Endothelial cell of umbilical vein (primary cell): ENCODE measurements at regions not wholly inside any gene's neighbourhood (a gene's known extent, or its start where the extent isn't known, plus 50 kb on each side); places are given as distances from the start of the nearest gene placed in this dataset.

ENCODE experiments used
- BruUV-seq: library from RNA; stranded (reverse); fragments of 400-500 nt; replicated peaks from 2 replicates; lab custom pipeline; 2021; lab: Mats Ljungman, UMichigan
- CTCF ChIA-PET: fragments of 300-600, 350-600 bp; sonication (Branson Sonifier 250); formaldehyde crosslinking; loops from one replicate; lab custom pipeline; 2021; ENCODE audit warnings: antibody characterized with exemption, inconsistent platforms; lab: Charles Lee
- POLR2A ChIA-PET: fragments of 300-600, 350-600 bp; sonication (Branson Sonifier 250); formaldehyde crosslinking; loops from one replicate; lab custom pipeline; 2021; ENCODE audit warnings: antibody characterized with exemption, inconsistent platforms; lab: Charles Lee
- DNase-seq: peaks from one replicate; pipeline ENCODE4 v3.0.0-alpha.2; 2011; ENCODE audit warnings: low read depth, low spot score
- FAIRE-seq: peaks from 2 replicates; lab custom pipeline; 2011; peaks lifted over from hg19 to GRCh38; lab: Jason Lieb, UNC
- H2AFZ ChIP-seq: 2 replicates; pipeline ENCODE4 v1.6.0; 2012; ENCODE audit warnings: low read depth, low read length, control low read depth, inconsistent platforms
- H3K27ac ChIP-seq: 2 replicates; pipeline ENCODE4 v1.5.1; 2011; ENCODE audit warnings: low read depth, mild to moderate bottlenecking, control low read depth, low read length, moderate library complexity; ENCODE audit not compliant: insufficient read depth
- H3K27me3 ChIP-seq, 2 experiments: 2 replicates each; pipeline versions ENCODE4 v1.6.0 to v1.6.1; 2011; ENCODE audit warnings: low read length in 2 of 2, mixed read lengths in 1 of 2; ENCODE audit not compliant: control insufficient read depth in 2 of 2, insufficient read depth in 2 of 2
- H3K36me3 ChIP-seq, 2 experiments: 2 replicates in 1 of 2; 3 replicates in 1 of 2; pipeline ENCODE4 v1.5.1; 2011; ENCODE audit warnings: low read length in 2 of 2, mild to moderate bottlenecking in 1 of 2, moderate library complexity in 1 of 2; ENCODE audit not compliant: control insufficient read depth in 2 of 2, insufficient read depth in 2 of 2; ENCODE audit errors: extremely low read depth in 1 of 2
- H3K4me1 ChIP-seq: 3 replicates; pipeline ENCODE4 v1.5.1; 2011; ENCODE audit warnings: mild to moderate bottlenecking, low read length; ENCODE audit not compliant: control insufficient read depth, insufficient read depth; ENCODE audit errors: extremely low read depth
- H3K4me2 ChIP-seq: 2 replicates; pipeline ENCODE4 v1.6.1; 2011; ENCODE audit warnings: low read length, control low read depth, mixed read lengths; ENCODE audit not compliant: insufficient read depth
- H3K4me3 ChIP-seq, 3 experiments: fragments of 200-600 bp in 1 of 3; sonication (generic), shearing (Covaris generic) in 1 of 3; replicated peaks in 1 of 3; 2 replicates each; pipeline ENCODE4 v1.5.1; 2011 to 2016; ENCODE audit warnings: control low read depth in 3 of 3, low read length in 3 of 3, mild to moderate bottlenecking in 2 of 3, inconsistent platforms in 1 of 3, low read depth in 1 of 3, moderate library complexity in 1 of 3; ENCODE audit not compliant: insufficient read depth in 1 of 3
- H3K79me2 ChIP-seq: 2 replicates; pipeline ENCODE4 v1.6.0; 2012; ENCODE audit warnings: low read length, inconsistent platforms; ENCODE audit not compliant: control insufficient read depth, insufficient read depth
- H3K9ac ChIP-seq: replicated peaks from 2 replicates; pipeline ENCODE3; 2011; ENCODE audit warnings: low read length, control low read depth; ENCODE audit not compliant: insufficient read depth; ENCODE audit errors: extremely low read depth
- H3K9me1 ChIP-seq: replicated peaks from 3 replicates; pipeline ENCODE4 v1.6.0; 2011; ENCODE audit warnings: mild to moderate bottlenecking, low read length; ENCODE audit not compliant: control insufficient read depth, insufficient read depth; ENCODE audit errors: extremely low read depth
- H3K9me3 ChIP-seq: replicated peaks from 2 replicates; pipeline ENCODE4 v1.5.1; 2012; ENCODE audit warnings: low read length, inconsistent platforms; ENCODE audit not compliant: control insufficient read depth, insufficient read depth
- H4K20me1 ChIP-seq: replicated peaks from 2 replicates; pipeline ENCODE3; 2011; ENCODE audit warnings: mild to moderate bottlenecking, low read length; ENCODE audit not compliant: control insufficient read depth, insufficient read depth; ENCODE audit errors: extremely low read depth
- EZH2 ChIP-seq: IDR thresholded peaks from 2 replicates; pipeline ENCODE4 v1.6.1; 2012; ENCODE audit warnings: borderline replicate concordance, low read depth, mild to moderate bottlenecking, moderate library complexity, low read length, inconsistent platforms; ENCODE audit not compliant: severe bottlenecking
- FOS ChIP-seq: IDR thresholded peaks from 2 replicates; pipeline ENCODE4 v1.6.1; 2011; ENCODE audit warnings: mild to moderate bottlenecking, low read length, moderate library complexity, borderline replicate concordance; ENCODE audit not compliant: insufficient read depth
- JUN ChIP-seq: IDR thresholded peaks from 2 replicates; pipeline ENCODE4 v1.6.1; 2011; ENCODE audit warnings: borderline replicate concordance, low read depth; ENCODE audit not compliant: insufficient read length, insufficient read depth
- MAX ChIP-seq: IDR thresholded peaks from 2 replicates; pipeline ENCODE4 v1.6.1; 2011; ENCODE audit not compliant: insufficient read depth, insufficient read length
- MYC ChIP-seq: IDR thresholded peaks from one replicate; pipeline ENCODE4 v1.6.1; 2011; ENCODE audit warnings: mild to moderate bottlenecking, low read depth, low read length
- POLR2A ChIP-seq: IDR thresholded peaks from 2 replicates; pipeline ENCODE4 v1.6.1; 2012; ENCODE audit warnings: low read depth, mild to moderate bottlenecking, control low read depth, low read length
- POLR2AphosphoS5 ChIP-seq: IDR thresholded peaks from 2 replicates; pipeline ENCODE4 v1.6.1; 2012; ENCODE audit warnings: low read depth, mild to moderate bottlenecking, control low read depth, low read length, moderate library complexity; ENCODE audit not compliant: insufficient read depth
- dilution Hi-C: fragments of 300-500 bp; cut with MboI; formaldehyde crosslinking; loops from one replicate; pipeline ENCODE4 v1.15.0; 2019; ENCODE audit warnings: low sequenced_read_pairs; ENCODE audit not compliant: extremely low pct_ligation_motif_present
- intact Hi-C: fragments of 100-400 bp; cut with micrococcal nuclease; formaldehyde crosslinking; loops from one replicate; pipeline ENCODE4 v1.10.0; 2022

GRCh38 chr5:143761663-143762062 lies 50.3 kb upstream of the HMHB1 start:
- CTCF ChIA-PET, result no interaction called here
- intact Hi-C loops, result no loop called here
- no peak for DNase-seq

GRCh38 chr5:143760755-143761154 lies 51.2 kb upstream of the HMHB1 start:
- no peak for TF ChIP-seq JUN
- TF ChIP-seq FOS, result no peak
- TF ChIP-seq POLR2AphosphoS5, result no peak
- no peak for TF ChIP-seq EZH2
- TF ChIP-seq MYC, result no peak
- DNase-seq (no peak), FAIRE-seq (no peak)
- POLR2A ChIA-PET, result no interaction called here
- dilution Hi-C loops, result no loop called here
- H3K36me3 ChIP-seq, result no peaks in the 10 kb centered on the region
- no peaks in the 10 kb centered on the region for H3K9me3 ChIP-seq
- no peak overlapping the region for H3K4me3 ChIP-seq
- CTCF ChIA-PET, result no interaction called here
- no peaks in the 10 kb centered on the region for H3K27me3 ChIP-seq
- H4K20me1 ChIP-seq, result no peaks in the 10 kb centered on the region
- no peak overlapping the region for H2AFZ ChIP-seq
- no peaks in the 10 kb centered on the region for H3K4me1 ChIP-seq
- H3K79me2 ChIP-seq, result no peaks in the 10 kb centered on the region
- H3K4me2 ChIP-seq, result no peak overlapping the region
- intact Hi-C loops, result no loop called here
- no peaks in the 10 kb centered on the region for H3K9me1 ChIP-seq
- H3K27ac ChIP-seq, result no peak overlapping the region
- no TSS peak for BruUV-seq
- H3K9ac ChIP-seq, result no peak overlapping the region

More at GRCh38 chr5:143761663-143762062, 50.3 kb upstream of the HMHB1 start:
- TF ChIP-seq FOS (no peak), MAX (no peak), MYC (no peak), POLR2A (no peak), POLR2AphosphoS5 (no peak)
- Histone ChIP-seq H3K36me3 (no peaks in the 10 kb centered on the region), H3K4me2 (no peak overlapping the region), H2AFZ (no peak overlapping the region), H3K27me3 (no peaks in the 10 kb centered on the region), H3K79me2 (no peaks in the 10 kb centered on the region), H4K20me1 (no peaks in the 10 kb centered on the region), H3K27ac (no peak overlapping the region), H3K4me1 (no peaks in the 10 kb centered on the region), H3K4me3 (no peak overlapping the region), H3K9me1 (no peaks in the 10 kb centered on the region), H3K9me3 (no peaks in the 10 kb centered on the region), H3K9ac (no peak overlapping the region)
- POLR2A ChIA-PET, result no interaction called here
- FAIRE-seq, result no peak
- BruUV-seq, result no TSS peak
- dilution Hi-C loops, result no loop called here
